Esophagus squamous epithelium (tissue), 4 donors: ENCODE measurements at regions not wholly inside any gene's neighbourhood (a gene's known extent, or its start where the extent isn't known, plus 50 kb on each side); places are given as distances from the start of the nearest gene placed in this dataset.

Experiments used
- POLR2A ChIP-seq, 4 donors: fragments of 450-650 bp; IDR thresholded peaks; one replicate each; pipeline ENCODE4 v1.6.1; 2017; ENCODE audit warnings: antibody characterized with exemption in 4 of 4, mild to moderate bottlenecking in 4 of 4, moderate library complexity in 3 of 4
- TF ChIP-seq, protein P1 (sequence below), 6 experiments: fragments of 450-650 bp in 4 of 6; fragments of 200-600 bp in 2 of 6; sonication (generic) in 2 of 6; IDR thresholded peaks; one replicate each; pipeline ENCODE4 v1.5.1; 2016 to 2019; ENCODE audit warnings: antibody characterized with exemption in 6 of 6, mild to moderate bottlenecking in 4 of 6, moderate library complexity in 4 of 6

GRCh38 chr7:94154182-94154581, 150.0 kb upstream of the BET1 start:
- TF ChIP-seq, protein P1, sequence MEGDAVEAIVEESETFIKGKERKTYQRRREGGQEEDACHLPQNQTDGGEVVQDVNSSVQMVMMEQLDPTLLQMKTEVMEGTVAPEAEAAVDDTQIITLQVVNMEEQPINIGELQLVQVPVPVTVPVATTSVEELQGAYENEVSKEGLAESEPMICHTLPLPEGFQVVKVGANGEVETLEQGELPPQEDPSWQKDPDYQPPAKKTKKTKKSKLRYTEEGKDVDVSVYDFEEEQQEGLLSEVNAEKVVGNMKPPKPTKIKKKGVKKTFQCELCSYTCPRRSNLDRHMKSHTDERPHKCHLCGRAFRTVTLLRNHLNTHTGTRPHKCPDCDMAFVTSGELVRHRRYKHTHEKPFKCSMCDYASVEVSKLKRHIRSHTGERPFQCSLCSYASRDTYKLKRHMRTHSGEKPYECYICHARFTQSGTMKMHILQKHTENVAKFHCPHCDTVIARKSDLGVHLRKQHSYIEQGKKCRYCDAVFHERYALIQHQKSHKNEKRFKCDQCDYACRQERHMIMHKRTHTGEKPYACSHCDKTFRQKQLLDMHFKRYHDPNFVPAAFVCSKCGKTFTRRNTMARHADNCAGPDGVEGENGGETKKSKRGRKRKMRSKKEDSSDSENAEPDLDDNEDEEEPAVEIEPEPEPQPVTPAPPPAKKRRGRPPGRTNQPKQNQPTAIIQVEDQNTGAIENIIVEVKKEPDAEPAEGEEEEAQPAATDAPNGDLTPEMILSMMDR (IDR thresholded peaks at IDR 0.05): no peak
- no peak for TF ChIP-seq POLR2A (IDR thresholded peaks at IDR 0.05)
